HEK293 (cell line): ENCODE measurements at regions not wholly inside any gene's neighbourhood (a gene's known extent, or its start where the extent isn't known, plus 50 kb on each side); places are given as distances from the start of the nearest gene placed in this dataset.

Source experiments
- CTCF ChIA-PET: fragments of 350-600 bp; formaldehyde crosslinking; extraction: SDS; loops from one replicate; lab custom pipeline; 2021; ENCODE audit warnings: antibody characterized with exemption; lab: Yijun Ruan, JAX
- POLR2A ChIA-PET: fragments of 300-600 bp; formaldehyde crosslinking; extraction: SDS; loops from one replicate; lab custom pipeline; 2020; ENCODE audit warnings: antibody characterized with exemption, inconsistent platforms; lab: Yijun Ruan, JAX
- H3K27ac ChIP-seq: fragments of 200-500 bp; sonication (Bioruptor generic); 2 replicates; pipeline ENCODE4 v1.5.1; 2014; ENCODE audit warnings: low read depth, low read length, control low read depth, inconsistent platforms; ENCODE audit errors: extremely low read depth
- H3K36me3 ChIP-seq, 2 experiments: fragments of 200-500 bp in 1 of 2; sonication (Bioruptor generic) in 1 of 2; 1 replicate in 1 of 2; 2 replicates in 1 of 2; pipeline ENCODE4 v1.5.1; 2014 to 2017; ENCODE audit warnings: inconsistent platforms in 2 of 2, low read length in 2 of 2; ENCODE audit not compliant: control insufficient read depth in 2 of 2, insufficient read depth in 1 of 2
- H3K4me1 ChIP-seq: fragments of 200-500 bp; sonication (Bioruptor generic); 2 replicates; pipeline ENCODE4 v1.5.1; 2014; ENCODE audit warnings: mild to moderate bottlenecking, low read length, inconsistent platforms; ENCODE audit not compliant: control insufficient read depth, insufficient read depth
- H3K4me3 ChIP-seq: 2 replicates; pipeline ENCODE4 v1.5.1; 2011; ENCODE audit warnings: low read depth, mild to moderate bottlenecking, control low read depth, low read length, moderate library complexity
- H3K9me3 ChIP-seq: fragments of 200-500 bp; sonication (Bioruptor generic); 2 replicates; pipeline ENCODE4 v1.5.1; 2014; ENCODE audit warnings: low read depth, low read length, inconsistent platforms; ENCODE audit not compliant: control insufficient read depth, insufficient read depth
- BCL6B ChIP-seq: fragments of 450-650 bp; formaldehyde crosslinking; IDR thresholded peaks from 2 replicates; pipeline ENCODE4 v1.5.1; 2017; ENCODE audit warnings: missing biosample characterization, missing genetic modification characterization
- CTCF ChIP-seq: fragments of 450-650 bp; formaldehyde crosslinking; IDR thresholded peaks from 2 replicates; pipeline ENCODE4 v1.5.1; 2016; ENCODE audit warnings: missing biosample characterization, missing genetic modification characterization
- HOXC10 ChIP-seq: sonication (generic); formaldehyde crosslinking; IDR thresholded peaks from 2 replicates; pipeline ENCODE4 v1.8.1; 2023; ENCODE audit warnings: mild to moderate bottlenecking, missing genetic modification reagents
- MEIS1 ChIP-seq: sonication (generic); formaldehyde crosslinking; IDR thresholded peaks from 2 replicates; pipeline ENCODE4 v1.8.1; 2022; ENCODE audit warnings: missing genetic modification reagents, mild to moderate bottlenecking, borderline replicate concordance
- SCRT1 ChIP-seq: fragments of 450-650 bp; formaldehyde crosslinking; IDR thresholded peaks from 2 replicates; pipeline ENCODE4 v1.5.1; 2016; ENCODE audit warnings: missing biosample characterization, missing genetic modification characterization, borderline replicate concordance
- SP2 ChIP-seq: fragments of 450-650 bp; formaldehyde crosslinking; IDR thresholded peaks from 2 replicates; pipeline ENCODE4 v1.5.1; 2016; ENCODE audit warnings: missing biosample characterization, missing genetic modification characterization
- TCF7L2 ChIP-seq: IDR thresholded peaks from 2 replicates; pipeline ENCODE4 v1.6.1; 2011; ENCODE audit warnings: low read depth, mild to moderate bottlenecking, inconsistent platforms, low read length, moderate library complexity, borderline replicate concordance
- ZNF10 ChIP-seq: fragments of 450-650 bp; formaldehyde crosslinking; IDR thresholded peaks from 2 replicates; pipeline ENCODE4 v1.5.1; 2017; ENCODE audit warnings: missing biosample characterization, missing genetic modification characterization
- ZNF132 ChIP-seq: fragments of 450-650 bp; formaldehyde crosslinking; IDR thresholded peaks from 2 replicates; pipeline ENCODE4 v1.5.1; 2017; ENCODE audit warnings: missing biosample characterization, missing genetic modification characterization, borderline replicate concordance
- ZNF16 ChIP-seq: fragments of 450-650 bp; formaldehyde crosslinking; IDR thresholded peaks from 2 replicates; pipeline ENCODE4 v1.5.1; 2016; ENCODE audit warnings: low read depth, missing biosample characterization, missing genetic modification characterization
- ZNF184 ChIP-seq: fragments of 450-650 bp; IDR thresholded peaks from 2 replicates; pipeline ENCODE4 v1.5.1; 2018; ENCODE audit warnings: missing biosample characterization, mild to moderate bottlenecking, missing genetic modification characterization
- ZNF223 ChIP-seq: fragments of 450-650 bp; formaldehyde crosslinking; IDR thresholded peaks from 2 replicates; pipeline ENCODE4 v1.5.1; 2016; ENCODE audit warnings: missing biosample characterization, missing genetic modification characterization
- ZNF26 ChIP-seq: fragments of 450-650 bp; formaldehyde crosslinking; IDR thresholded peaks from 2 replicates; pipeline ENCODE4 v1.5.1; 2016; ENCODE audit warnings: missing biosample characterization, missing genetic modification characterization
- ZNF335 ChIP-seq: fragments of 450-650 bp; formaldehyde crosslinking; conservative IDR thresholded peaks from 2 replicates; pipeline ENCODE4 v1.5.1; 2016; ENCODE audit warnings: missing biosample characterization, missing genetic modification characterization
- ZNF398 ChIP-seq: fragments of 450-650 bp; formaldehyde crosslinking; IDR thresholded peaks from 2 replicates; pipeline ENCODE4 v1.5.1; 2017; ENCODE audit warnings: missing biosample characterization, missing genetic modification characterization
- ZNF596 ChIP-seq: fragments of 450-650 bp; IDR thresholded peaks from 2 replicates; pipeline ENCODE4 v1.5.0; 2018; ENCODE audit warnings: missing biosample characterization, mild to moderate bottlenecking, missing genetic modification characterization, moderate library complexity
- ZNF600 ChIP-seq: fragments of 450-650 bp; formaldehyde crosslinking; IDR thresholded peaks from 2 replicates; pipeline ENCODE4 v1.5.1; 2016; ENCODE audit warnings: missing biosample characterization, missing genetic modification characterization
- ZNF658 ChIP-seq: fragments of 450-650 bp; formaldehyde crosslinking; IDR thresholded peaks from 2 replicates; pipeline ENCODE4; 2016; ENCODE audit warnings: missing biosample characterization, missing genetic modification characterization
- ZNF660 ChIP-seq: fragments of 450-650 bp; IDR thresholded peaks from 2 replicates; pipeline ENCODE4 v1.5.1; 2018; ENCODE audit warnings: missing biosample characterization, mild to moderate bottlenecking, missing genetic modification characterization
- ZNF707 ChIP-seq: fragments of 450-650 bp; formaldehyde crosslinking; IDR thresholded peaks from 2 replicates; pipeline ENCODE4 v1.5.1; 2016; ENCODE audit warnings: missing biosample characterization, missing genetic modification characterization
- ZNF747 ChIP-seq: fragments of 450-650 bp; formaldehyde crosslinking; IDR thresholded peaks from 2 replicates; pipeline ENCODE4 v1.5.1; 2016; ENCODE audit warnings: missing biosample characterization, missing genetic modification characterization
- ZSCAN30 ChIP-seq: fragments of 450-650 bp; IDR thresholded peaks from 2 replicates; pipeline ENCODE4 v1.5.1; 2018; ENCODE audit warnings: missing biosample characterization, mild to moderate bottlenecking, missing genetic modification characterization, moderate library complexity
- ZSCAN4 ChIP-seq: fragments of 450-650 bp; formaldehyde crosslinking; IDR thresholded peaks from 2 replicates; pipeline ENCODE4 v1.5.1; 2017; ENCODE audit warnings: missing biosample characterization, missing genetic modification characterization

GRCh38 chr1:5242850-5243249 lies 588.4 kb downstream of the AJAP1 start:
- no peak overlapping the region for H3K27ac ChIP-seq
- H3K4me3 ChIP-seq = no peak overlapping the region
- ChIA-PET POLR2A (no interaction called here), CTCF (no interaction called here)
- no peaks in the 10 kb centered on the region for H3K9me3 ChIP-seq
- no peaks in the 10 kb centered on the region for H3K36me3 ChIP-seq
- TF ChIP-seq ZNF16 (tag by site-specific recombination) (no peak), ZNF747 (tag by site-specific recombination) (no peak), BCL6B (no peak), ZNF10 (tag by site-specific recombination) (no peak), ZNF223 (tag by site-specific recombination) (no peak), HOXC10 (CRISPR knock-in tag) (no peak), ZSCAN4 (no peak), SCRT1 (no peak), ZSCAN30 (tag by site-specific recombination) (no peak), ZNF600 (tag by site-specific recombination) (no peak), ZNF184 (tag by site-specific recombination) (no peak), ZNF596 (tag by site-specific recombination) (no peak)
- no peaks in the 10 kb centered on the region for H3K4me1 ChIP-seq

- H3K27ac ChIP-seq = no peak overlapping the region
- H3K4me1 ChIP-seq = no peaks in the 10 kb centered on the region
- CTCF ChIA-PET = no interaction called here
- POLR2A ChIA-PET = no interaction called here
- no peak overlapping the region for H3K4me3 ChIP-seq
- no peaks in the 10 kb centered on the region for H3K9me3 ChIP-seq
- TF ChIP-seq ZNF660 = no peak
- TF ChIP-seq ZNF658 = no peak
- no peak for TF ChIP-seq MEIS1
- TF ChIP-seq CTCF (tag by site-specific recombination) = no peak
- no peak for TF ChIP-seq ZNF335 (tag by site-specific recombination)
- no peaks in the 10 kb centered on the region for H3K36me3 ChIP-seq
These were observed 585.5 kb downstream of the AJAP1 start for GRCh38 chr1:5239911-5240310.

GRCh38 chr1:5238351-5239130 lies 584.1 kb downstream of the AJAP1 start:
- no peaks in the 10 kb centered on the region for H3K36me3 ChIP-seq
- TF ChIP-seq ZNF398 (tag by site-specific recombination) (no peak), ZNF26 (no peak), CTCF (tag by site-specific recombination) (no peak), ZNF707 (no peak), ZNF132 (tag by site-specific recombination) (no peak), SP2 (tag by site-specific recombination) (no peak), TCF7L2 (no peak)

More at GRCh38 chr1:5238351-5239130, 584.1 kb downstream of the AJAP1 start:
- ChIA-PET POLR2A (interaction anchor here (0.6 kb wide), 1 partner anchor 106 kb away, joined by 3 read pairs; no protein-coding TSS in a partner anchor), CTCF (no interaction called here)
- Histone ChIP-seq H3K27ac (no peak overlapping the region), H3K4me1 (no peaks in the 10 kb centered on the region), H3K9me3 (no peaks in the 10 kb centered on the region), H3K4me3 (no peak overlapping the region)
